GM10248 (cell line): ENCODE measurements at regions not wholly inside any gene's neighbourhood (a gene's known extent, or its start where the extent isn't known, plus 50 kb on each side); places are given as distances from the start of the nearest gene placed in this dataset.

ENCODE experiments used
- CTCF ChIA-PET: fragments of 300-600 bp; sonication (Branson Sonifier 250); formaldehyde crosslinking; extraction: SDS; loops from one replicate; lab custom pipeline; 2021; ENCODE audit warnings: antibody characterized with exemption; lab: Yijun Ruan, JAX
- POLR2A ChIA-PET: fragments of 350-650 bp; sonication (Branson Sonifier 250); formaldehyde crosslinking; extraction: SDS; loops from one replicate; lab custom pipeline; 2020; ENCODE audit warnings: antibody characterized with exemption; lab: Yijun Ruan, JAX
- DNase-seq: peaks from one replicate; pipeline ENCODE4 v3.0.0; 2012; ENCODE audit errors: extremely low spot score
- CTCF ChIP-seq: IDR thresholded peaks from 2 replicates; pipeline ENCODE4 v1.5.1; 2012; ENCODE audit warnings: mild to moderate bottlenecking, low read depth; ENCODE audit errors: extremely low read depth, missing control alignments, control extremely low read depth

- ChIA-PET POLR2A (no interaction called here), CTCF (no interaction called here)
- TF ChIP-seq CTCF: no peak
- no peak for DNase-seq
Measured at GRCh38 chr9:106583751-106584150, 279.2 kb upstream of the ZNF462 start.

GRCh38 chr9:106587042-106587441 lies 275.9 kb upstream of the ZNF462 start:
- no peak for DNase-seq
- TF ChIP-seq CTCF: no peak
- POLR2A ChIA-PET: no interaction called here
- CTCF ChIA-PET: interaction anchor here (1.2 kb wide), 1 partner anchor 11 kb away, joined by 4 read pairs; no protein-coding TSS in a partner anchor

- CTCF ChIA-PET: no interaction called here
- no peak for TF ChIP-seq CTCF
- DNase-seq: no peak
- POLR2A ChIA-PET: no interaction called here
Measured at GRCh38 chr9:106588626-106589025, 274.3 kb upstream of the ZNF462 start.

- POLR2A ChIA-PET: no interaction called here
- TF ChIP-seq CTCF: no peak
- CTCF ChIA-PET: interaction anchor here (1.3 kb wide), 1 partner anchor 11 kb away, joined by 4 read pairs; no protein-coding TSS in a partner anchor
- no peak for DNase-seq
Measured at GRCh38 chr9:106590759-106591505, 272.0 kb upstream of the ZNF462 start.

- ChIA-PET POLR2A (no interaction called here), CTCF (no interaction called here)
- DNase-seq: no peak
- TF ChIP-seq CTCF: no peak
Measured at GRCh38 chr9:106593201-106593600, 269.8 kb upstream of the ZNF462 start.

- no peak for TF ChIP-seq CTCF
- CTCF ChIA-PET: interaction anchor here (0.6 kb wide), 1 partner anchor 670 kb away, joined by 3 read pairs; no protein-coding TSS in a partner anchor
- POLR2A ChIA-PET: no interaction called here
- DNase-seq: no peak
Measured at GRCh38 chr9:106596984-106597383, 266.0 kb upstream of the ZNF462 start.
